Suprapubic skin (tissue), 4 donors: ENCODE measurements at regions not wholly inside any gene's neighbourhood (a gene's known extent, or its start where the extent isn't known, plus 50 kb on each side); places are given as distances from the start of the nearest gene placed in this dataset.

Source experiments
- POLR2A ChIP-seq, 2 donors: fragments of 450-650 bp; IDR thresholded peaks; one replicate each; pipeline ENCODE4 v1.6.1; 2017; ENCODE audit warnings: antibody characterized with exemption in 2 of 2, mild to moderate bottlenecking in 2 of 2, moderate library complexity in 2 of 2
- POLR2AphosphoS5 ChIP-seq, 3 donors: sonication (generic); formaldehyde crosslinking; IDR thresholded peaks; one replicate each; pipeline ENCODE4 v1.6.1; 2017; ENCODE audit warnings: antibody characterized with exemption in 3 of 3
- TF ChIP-seq, protein P1 (sequence below), 2 donors: fragments of 200-600 bp in 1 of 2; fragments of 450-650 bp in 1 of 2; sonication (generic) in 1 of 2; IDR thresholded peaks; one replicate each; pipeline ENCODE4 v1.5.1; 2016 to 2019; ENCODE audit warnings: antibody characterized with exemption in 2 of 2, mild to moderate bottlenecking in 1 of 2, moderate library complexity in 1 of 2

DNA sequence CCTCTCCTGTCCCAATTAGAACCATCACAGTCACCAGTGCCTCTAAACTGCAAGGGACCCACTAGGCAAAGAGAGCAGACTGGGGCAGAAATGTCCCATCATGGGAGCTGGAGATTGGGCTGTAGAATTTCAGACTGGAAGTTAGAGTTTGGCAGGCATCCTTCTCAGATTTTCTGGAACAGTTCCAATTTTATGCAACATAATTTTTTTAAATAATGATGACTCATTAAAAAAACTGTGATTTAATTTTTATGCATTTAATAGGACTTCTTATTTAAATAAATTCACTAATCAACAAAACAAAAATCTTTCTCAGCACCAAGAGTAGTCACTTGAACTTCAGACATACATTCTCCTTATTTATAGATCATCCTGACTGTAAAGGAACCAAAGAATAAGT is 84.6 kb upstream of the SLC7A14 start:
- TF ChIP-seq, protein P1, sequence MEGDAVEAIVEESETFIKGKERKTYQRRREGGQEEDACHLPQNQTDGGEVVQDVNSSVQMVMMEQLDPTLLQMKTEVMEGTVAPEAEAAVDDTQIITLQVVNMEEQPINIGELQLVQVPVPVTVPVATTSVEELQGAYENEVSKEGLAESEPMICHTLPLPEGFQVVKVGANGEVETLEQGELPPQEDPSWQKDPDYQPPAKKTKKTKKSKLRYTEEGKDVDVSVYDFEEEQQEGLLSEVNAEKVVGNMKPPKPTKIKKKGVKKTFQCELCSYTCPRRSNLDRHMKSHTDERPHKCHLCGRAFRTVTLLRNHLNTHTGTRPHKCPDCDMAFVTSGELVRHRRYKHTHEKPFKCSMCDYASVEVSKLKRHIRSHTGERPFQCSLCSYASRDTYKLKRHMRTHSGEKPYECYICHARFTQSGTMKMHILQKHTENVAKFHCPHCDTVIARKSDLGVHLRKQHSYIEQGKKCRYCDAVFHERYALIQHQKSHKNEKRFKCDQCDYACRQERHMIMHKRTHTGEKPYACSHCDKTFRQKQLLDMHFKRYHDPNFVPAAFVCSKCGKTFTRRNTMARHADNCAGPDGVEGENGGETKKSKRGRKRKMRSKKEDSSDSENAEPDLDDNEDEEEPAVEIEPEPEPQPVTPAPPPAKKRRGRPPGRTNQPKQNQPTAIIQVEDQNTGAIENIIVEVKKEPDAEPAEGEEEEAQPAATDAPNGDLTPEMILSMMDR (IDR thresholded peaks at IDR 0.05) = no peak
- TF ChIP-seq POLR2AphosphoS5 (IDR thresholded peaks at IDR 0.05) (no peak), POLR2A (IDR thresholded peaks at IDR 0.05) (no peak)
